WTC11 (cell line): ENCODE measurements at regions not wholly inside any gene's neighbourhood (a gene's known extent, or its start where the extent isn't known, plus 50 kb on each side); places are given as distances from the start of the nearest gene placed in this dataset.

Experiments used
- ATAC-seq: fragments of 200-7000 bp; cut with Tn5 transposase; 2 replicates; pipeline ENCODE4 v1.10.0; 2021; ENCODE audit warnings: mild to moderate bottlenecking, moderate library complexity
- CTCF ChIA-PET: fragments of 300-600 bp; sonication (Branson Sonifier 250); formaldehyde crosslinking; loops from one replicate; lab custom pipeline; 2021; ENCODE audit warnings: antibody characterized with exemption; lab: Charles Lee
- POLR2A ChIA-PET: fragments of 350-600 bp; sonication (Branson Sonifier 250); formaldehyde crosslinking; loops from one replicate; lab custom pipeline; 2021; ENCODE audit warnings: antibody characterized with exemption; lab: Charles Lee
- DNase-seq: peaks from one replicate; pipeline ENCODE4 v3.0.0; 2021; ENCODE audit warnings: low spot score
- H3K27ac Mint-ChIP-seq: 2 replicates; pipeline ENCODE4 v1.8.0; 2021; ENCODE audit warnings: mixed read lengths
- H3K27me3 Mint-ChIP-seq: 2 replicates; pipeline ENCODE4 v1.8.0; 2021; ENCODE audit warnings: low read depth, mild to moderate bottlenecking, moderate library complexity, mixed read lengths
- H3K36me3 Mint-ChIP-seq: 2 replicates; pipeline ENCODE4 v1.8.0; 2021; ENCODE audit warnings: mixed read lengths
- H3K4me1 Mint-ChIP-seq: 2 replicates; pipeline ENCODE4 v1.8.0; 2022; ENCODE audit warnings: mixed read lengths
- H3K4me3 Mint-ChIP-seq: 2 replicates; pipeline ENCODE4 v1.8.0; 2021; ENCODE audit warnings: mild to moderate bottlenecking, moderate library complexity, mixed read lengths
- H3K9me3 Mint-ChIP-seq: 2 replicates; pipeline ENCODE4 v1.8.0; 2021; ENCODE audit warnings: mixed read lengths
- ETV6 ChIP-seq: sonication (generic); formaldehyde crosslinking; IDR thresholded peaks from 2 replicates; pipeline ENCODE4 v1.8.1; 2022; ENCODE audit warnings: mild to moderate bottlenecking, missing genetic modification reagents
- FOXK1 ChIP-seq: sonication (generic); formaldehyde crosslinking; IDR thresholded peaks from 2 replicates; pipeline ENCODE4 v1.8.0; 2022; ENCODE audit warnings: mild to moderate bottlenecking, moderate library complexity, missing genetic modification reagents
- KAT7 ChIP-seq: sonication (generic); formaldehyde crosslinking; IDR thresholded peaks from 2 replicates; pipeline ENCODE4 v1.8.1; 2023; ENCODE audit warnings: missing genetic modification reagents, mild to moderate bottlenecking, borderline replicate concordance
- NFATC4 ChIP-seq: fragments of 250-450 bp; sonication (Bioruptor Pico); IDR thresholded peaks from 2 replicates; pipeline ENCODE4 v1.9.0; 2021; ENCODE audit warnings: mild to moderate bottlenecking
- PRRX2 ChIP-seq: fragments of 250-450 bp; sonication (Bioruptor Pico); IDR thresholded peaks from 2 replicates; pipeline ENCODE4 v1.8.0; 2021; ENCODE audit warnings: mild to moderate bottlenecking
- TF ChIP-seq, protein P1 (sequence below): sonication (generic); formaldehyde crosslinking; IDR thresholded peaks from 2 replicates; pipeline ENCODE4 v1.8.0; 2022; ENCODE audit warnings: mild to moderate bottlenecking, missing genetic modification reagents
- TF ChIP-seq, protein P2 (sequence below): sonication (generic); formaldehyde crosslinking; IDR thresholded peaks from 2 replicates; pipeline ENCODE4 v1.8.1; 2023; ENCODE audit warnings: mild to moderate bottlenecking, missing genetic modification reagents, borderline replicate concordance
- TF ChIP-seq, protein P3 (sequence below): sonication (generic); formaldehyde crosslinking; IDR thresholded peaks from 2 replicates; pipeline ENCODE4 v1.8.1; 2022; ENCODE audit warnings: low read depth, mild to moderate bottlenecking, moderate library complexity, missing genetic modification reagents, borderline replicate concordance
- TF ChIP-seq, protein P4 (sequence below): sonication (generic); formaldehyde crosslinking; IDR thresholded peaks from 2 replicates; pipeline ENCODE4 v1.8.0; 2023; ENCODE audit warnings: mild to moderate bottlenecking, missing genetic modification reagents
- TF ChIP-seq, protein P5 (sequence below): sonication (generic); formaldehyde crosslinking; IDR thresholded peaks from 2 replicates; pipeline ENCODE4 v1.8.1; 2022; ENCODE audit warnings: low read depth, missing genetic modification reagents, borderline replicate concordance
- TF ChIP-seq, protein P6 (sequence below): sonication (generic); formaldehyde crosslinking; IDR thresholded peaks from 2 replicates; pipeline ENCODE4 v1.8.1; 2022; ENCODE audit warnings: mild to moderate bottlenecking, moderate library complexity, missing genetic modification reagents

DNA sequence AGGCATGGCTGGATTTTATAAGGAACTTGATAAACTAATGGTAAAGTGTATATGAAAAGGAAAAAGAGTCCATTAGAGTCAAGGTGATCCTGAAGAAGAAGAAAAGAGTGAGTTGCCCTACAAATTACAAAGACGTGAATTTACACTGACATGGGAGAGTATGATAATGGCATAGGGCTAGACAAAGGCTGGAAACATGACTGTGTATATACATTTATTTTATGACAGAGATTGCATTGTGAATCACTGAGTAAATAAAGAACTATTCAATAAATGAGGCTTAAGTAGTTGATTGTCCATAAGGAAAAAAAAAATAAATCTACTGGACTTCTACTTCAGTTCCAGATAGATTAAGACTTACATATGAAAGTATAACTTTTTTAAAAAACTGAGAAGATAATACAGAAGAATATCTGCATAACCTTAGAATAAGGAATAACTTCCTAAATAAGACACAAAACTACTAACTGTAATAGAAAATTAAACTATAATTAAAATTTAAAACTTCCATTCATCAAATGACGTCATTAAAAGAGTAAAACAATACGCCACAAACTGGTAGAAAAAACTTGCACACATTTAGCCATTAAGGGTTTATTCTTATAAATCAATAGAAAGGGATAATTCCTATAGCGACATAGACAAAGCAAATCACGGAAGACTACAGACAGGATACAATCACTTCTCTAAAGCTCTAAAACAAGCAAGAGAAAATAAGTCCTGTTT, 278.5 kb downstream of the NOVA1 start:
- Mint-ChIP-seq H3K4me1 (peaks cover 4% of the 10 kb centered on the region; the same call in 1 of the 2 replicates), H3K27me3 (no peaks in the 10 kb centered on the region), H3K4me3 (no peak overlapping the region), H3K27ac (no peak overlapping the region), H3K36me3 (no peaks in the 10 kb centered on the region), H3K9me3 (peaks cover 7% of the 10 kb centered on the region)
- DNase-seq (no peak), ATAC-seq (no peak)
- POLR2A ChIA-PET: no interaction called here
- CTCF ChIA-PET: no interaction called here
- TF ChIP-seq, protein P1, sequence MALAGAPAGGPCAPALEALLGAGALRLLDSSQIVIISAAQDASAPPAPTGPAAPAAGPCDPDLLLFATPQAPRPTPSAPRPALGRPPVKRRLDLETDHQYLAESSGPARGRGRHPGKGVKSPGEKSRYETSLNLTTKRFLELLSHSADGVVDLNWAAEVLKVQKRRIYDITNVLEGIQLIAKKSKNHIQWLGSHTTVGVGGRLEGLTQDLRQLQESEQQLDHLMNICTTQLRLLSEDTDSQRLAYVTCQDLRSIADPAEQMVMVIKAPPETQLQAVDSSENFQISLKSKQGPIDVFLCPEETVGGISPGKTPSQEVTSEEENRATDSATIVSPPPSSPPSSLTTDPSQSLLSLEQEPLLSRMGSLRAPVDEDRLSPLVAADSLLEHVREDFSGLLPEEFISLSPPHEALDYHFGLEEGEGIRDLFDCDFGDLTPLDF: no peak
- TF ChIP-seq FOXK1 (no peak), NFATC4 (CRISPR knock-in tag) (no peak)

DNA sequence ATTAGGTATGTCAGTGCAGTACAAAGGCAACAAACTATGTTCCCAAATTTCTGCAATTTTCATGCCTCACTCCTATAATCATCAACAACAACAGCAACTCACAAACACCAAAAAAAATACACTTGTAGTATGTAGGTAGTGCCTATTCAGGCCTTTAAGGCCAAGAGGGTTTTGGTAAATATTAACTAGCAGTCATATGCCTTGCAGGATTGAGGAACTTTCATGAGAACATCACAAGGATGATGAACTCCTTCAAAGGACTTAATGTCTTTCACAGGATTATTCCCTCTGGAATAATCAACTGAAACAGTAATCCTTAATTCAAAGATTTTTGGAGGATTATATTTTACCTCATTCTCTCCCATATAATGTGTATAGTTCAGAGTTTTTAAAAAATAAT, 293.8 kb downstream of the NOVA1 start:
- H3K27ac Mint-ChIP-seq: no peak overlapping the region
- no peaks in the 10 kb centered on the region for H3K27me3 Mint-ChIP-seq
- no peak overlapping the region for H3K4me3 Mint-ChIP-seq
- CTCF ChIA-PET: no interaction called here
- H3K36me3 Mint-ChIP-seq: peaks cover 3% of the 10 kb centered on the region
- peaks cover 7% of the 10 kb centered on the region for H3K4me1 Mint-ChIP-seq
- no peak for DNase-seq
- peaks cover 19% of the 10 kb centered on the region for H3K9me3 Mint-ChIP-seq
- TF ChIP-seq, protein P2, sequence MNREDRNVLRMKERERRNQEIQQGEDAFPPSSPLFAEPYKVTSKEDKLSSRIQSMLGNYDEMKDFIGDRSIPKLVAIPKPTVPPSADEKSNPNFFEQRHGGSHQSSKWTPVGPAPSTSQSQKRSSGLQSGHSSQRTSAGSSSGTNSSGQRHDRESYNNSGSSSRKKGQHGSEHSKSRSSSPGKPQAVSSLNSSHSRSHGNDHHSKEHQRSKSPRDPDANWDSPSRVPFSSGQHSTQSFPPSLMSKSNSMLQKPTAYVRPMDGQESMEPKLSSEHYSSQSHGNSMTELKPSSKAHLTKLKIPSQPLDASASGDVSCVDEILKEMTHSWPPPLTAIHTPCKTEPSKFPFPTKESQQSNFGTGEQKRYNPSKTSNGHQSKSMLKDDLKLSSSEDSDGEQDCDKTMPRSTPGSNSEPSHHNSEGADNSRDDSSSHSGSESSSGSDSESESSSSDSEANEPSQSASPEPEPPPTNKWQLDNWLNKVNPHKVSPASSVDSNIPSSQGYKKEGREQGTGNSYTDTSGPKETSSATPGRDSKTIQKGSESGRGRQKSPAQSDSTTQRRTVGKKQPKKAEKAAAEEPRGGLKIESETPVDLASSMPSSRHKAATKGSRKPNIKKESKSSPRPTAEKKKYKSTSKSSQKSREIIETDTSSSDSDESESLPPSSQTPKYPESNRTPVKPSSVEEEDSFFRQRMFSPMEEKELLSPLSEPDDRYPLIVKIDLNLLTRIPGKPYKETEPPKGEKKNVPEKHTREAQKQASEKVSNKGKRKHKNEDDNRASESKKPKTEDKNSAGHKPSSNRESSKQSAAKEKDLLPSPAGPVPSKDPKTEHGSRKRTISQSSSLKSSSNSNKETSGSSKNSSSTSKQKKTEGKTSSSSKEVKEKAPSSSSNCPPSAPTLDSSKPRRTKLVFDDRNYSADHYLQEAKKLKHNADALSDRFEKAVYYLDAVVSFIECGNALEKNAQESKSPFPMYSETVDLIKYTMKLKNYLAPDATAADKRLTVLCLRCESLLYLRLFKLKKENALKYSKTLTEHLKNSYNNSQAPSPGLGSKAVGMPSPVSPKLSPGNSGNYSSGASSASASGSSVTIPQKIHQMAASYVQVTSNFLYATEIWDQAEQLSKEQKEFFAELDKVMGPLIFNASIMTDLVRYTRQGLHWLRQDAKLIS: no peak
- TF ChIP-seq, protein P3, sequence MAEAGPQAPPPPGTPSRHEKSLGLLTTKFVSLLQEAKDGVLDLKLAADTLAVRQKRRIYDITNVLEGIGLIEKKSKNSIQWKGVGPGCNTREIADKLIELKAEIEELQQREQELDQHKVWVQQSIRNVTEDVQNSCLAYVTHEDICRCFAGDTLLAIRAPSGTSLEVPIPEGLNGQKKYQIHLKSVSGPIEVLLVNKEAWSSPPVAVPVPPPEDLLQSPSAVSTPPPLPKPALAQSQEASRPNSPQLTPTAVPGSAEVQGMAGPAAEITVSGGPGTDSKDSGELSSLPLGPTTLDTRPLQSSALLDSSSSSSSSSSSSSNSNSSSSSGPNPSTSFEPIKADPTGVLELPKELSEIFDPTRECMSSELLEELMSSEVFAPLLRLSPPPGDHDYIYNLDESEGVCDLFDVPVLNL: no peak
- TF ChIP-seq NFATC4 (CRISPR knock-in tag): no peak
- TF ChIP-seq, protein P4, sequence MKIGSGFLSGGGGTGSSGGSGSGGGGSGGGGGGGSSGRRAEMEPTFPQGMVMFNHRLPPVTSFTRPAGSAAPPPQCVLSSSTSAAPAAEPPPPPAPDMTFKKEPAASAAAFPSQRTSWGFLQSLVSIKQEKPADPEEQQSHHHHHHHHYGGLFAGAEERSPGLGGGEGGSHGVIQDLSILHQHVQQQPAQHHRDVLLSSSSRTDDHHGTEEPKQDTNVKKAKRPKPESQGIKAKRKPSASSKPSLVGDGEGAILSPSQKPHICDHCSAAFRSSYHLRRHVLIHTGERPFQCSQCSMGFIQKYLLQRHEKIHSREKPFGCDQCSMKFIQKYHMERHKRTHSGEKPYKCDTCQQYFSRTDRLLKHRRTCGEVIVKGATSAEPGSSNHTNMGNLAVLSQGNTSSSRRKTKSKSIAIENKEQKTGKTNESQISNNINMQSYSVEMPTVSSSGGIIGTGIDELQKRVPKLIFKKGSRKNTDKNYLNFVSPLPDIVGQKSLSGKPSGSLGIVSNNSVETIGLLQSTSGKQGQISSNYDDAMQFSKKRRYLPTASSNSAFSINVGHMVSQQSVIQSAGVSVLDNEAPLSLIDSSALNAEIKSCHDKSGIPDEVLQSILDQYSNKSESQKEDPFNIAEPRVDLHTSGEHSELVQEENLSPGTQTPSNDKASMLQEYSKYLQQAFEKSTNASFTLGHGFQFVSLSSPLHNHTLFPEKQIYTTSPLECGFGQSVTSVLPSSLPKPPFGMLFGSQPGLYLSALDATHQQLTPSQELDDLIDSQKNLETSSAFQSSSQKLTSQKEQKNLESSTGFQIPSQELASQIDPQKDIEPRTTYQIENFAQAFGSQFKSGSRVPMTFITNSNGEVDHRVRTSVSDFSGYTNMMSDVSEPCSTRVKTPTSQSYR (CRISPR knock-in tag): no peak
- TF ChIP-seq, protein P5, sequence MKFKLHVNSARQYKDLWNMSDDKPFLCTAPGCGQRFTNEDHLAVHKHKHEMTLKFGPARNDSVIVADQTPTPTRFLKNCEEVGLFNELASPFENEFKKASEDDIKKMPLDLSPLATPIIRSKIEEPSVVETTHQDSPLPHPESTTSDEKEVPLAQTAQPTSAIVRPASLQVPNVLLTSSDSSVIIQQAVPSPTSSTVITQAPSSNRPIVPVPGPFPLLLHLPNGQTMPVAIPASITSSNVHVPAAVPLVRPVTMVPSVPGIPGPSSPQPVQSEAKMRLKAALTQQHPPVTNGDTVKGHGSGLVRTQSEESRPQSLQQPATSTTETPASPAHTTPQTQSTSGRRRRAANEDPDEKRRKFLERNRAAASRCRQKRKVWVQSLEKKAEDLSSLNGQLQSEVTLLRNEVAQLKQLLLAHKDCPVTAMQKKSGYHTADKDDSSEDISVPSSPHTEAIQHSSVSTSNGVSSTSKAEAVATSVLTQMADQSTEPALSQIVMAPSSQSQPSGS (CRISPR knock-in tag): no peak
- TF ChIP-seq ETV6 (CRISPR knock-in tag): no peak
- TF ChIP-seq, protein P6, sequence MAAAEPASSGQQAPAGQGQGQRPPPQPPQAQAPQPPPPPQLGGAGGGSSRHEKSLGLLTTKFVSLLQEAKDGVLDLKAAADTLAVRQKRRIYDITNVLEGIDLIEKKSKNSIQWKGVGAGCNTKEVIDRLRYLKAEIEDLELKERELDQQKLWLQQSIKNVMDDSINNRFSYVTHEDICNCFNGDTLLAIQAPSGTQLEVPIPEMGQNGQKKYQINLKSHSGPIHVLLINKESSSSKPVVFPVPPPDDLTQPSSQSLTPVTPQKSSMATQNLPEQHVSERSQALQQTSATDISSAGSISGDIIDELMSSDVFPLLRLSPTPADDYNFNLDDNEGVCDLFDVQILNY (CRISPR knock-in tag): no peak
- no peak for TF ChIP-seq KAT7 (CRISPR knock-in tag)
- no peak for TF ChIP-seq PRRX2 (CRISPR knock-in tag)
- TF ChIP-seq, all 79 proteins: peak for 0
- no peak for ATAC-seq
- POLR2A ChIA-PET: no interaction called here
